ENCODE measurements at regions not wholly inside any gene's neighbourhood (a gene's known extent, or its start where the extent isn't known, plus 50 kb on each side); places are given as distances from the start of the nearest gene placed in this dataset.

GRCh38 chr1:87600055-87600850, 271.6 kb downstream of the LMO4 start:
- Mint-ChIP-seq H3K4me1 (ENCODE audit: low read depth) (no peaks in the 10 kb centered on the region), H3K27me3 (no peaks in the 10 kb centered on the region), H3K9me3 (peaks cover 3% of the 10 kb centered on the region), H3K4me3 (no peak overlapping the region), H3K36me3 (ENCODE audit: low read depth) (no peaks in the 10 kb centered on the region), H3K27ac (no peak overlapping the region)
- intact Hi-C loops (cut with DNase I, micrococcal nuclease): no loop called here
- H3K4me1 ChIP-seq (ENCODE audit: insufficient read depth, low read length): no peaks in the 10 kb centered on the region
- no peaks in the 10 kb centered on the region for H3K9me3 ChIP-seq (ENCODE audit: control insufficient read depth in 1 of 2, insufficient read depth in 1 of 2, low read length in 2 of 2)
- H3K27me3 ChIP-seq (ENCODE audit: control insufficient read depth in 1 of 2, insufficient read depth in 2 of 2, low read length in 2 of 2): no peaks in the 10 kb centered on the region
- no peak overlapping the region for H3K27ac ChIP-seq (ENCODE audit: low read depth in 1 of 2, low read length in 2 of 2)
- H3K36me3 ChIP-seq (ENCODE audit: insufficient read depth, low read length): no peaks in the 10 kb centered on the region
- CTCF ChIA-PET: interaction anchor here (0.7 to 1.1 kb wide), 2 partner anchors 12 to 13 kb away, joined by 3 to 4 read pairs; no protein-coding TSS in a partner anchor
- no peak overlapping the region for H3K4me3 ChIP-seq (ENCODE audit: low read length)
- no peak for TF ChIP-seq CTCF (IDR thresholded peaks at IDR 0.05)
- DNase-seq: no peak
- POLR2A ChIA-PET: no interaction called here
- ATAC-seq (ENCODE audit: poor library complexity): no peak

GRCh38 chr1:87600854-87601253, 272.2 kb downstream of the LMO4 start:
- Histone ChIP-seq H3K4me3 (ENCODE audit: low read length) (no peak overlapping the region), H3K9me3 (ENCODE audit: control insufficient read depth in 1 of 2, insufficient read depth in 1 of 2, low read length in 2 of 2) (no peaks in the 10 kb centered on the region), H3K36me3 (ENCODE audit: insufficient read depth, low read length) (no peaks in the 10 kb centered on the region), H3K27me3 (ENCODE audit: control insufficient read depth in 1 of 2, insufficient read depth in 2 of 2, low read length in 2 of 2) (no peaks in the 10 kb centered on the region), H3K4me1 (ENCODE audit: insufficient read depth, low read length) (no peaks in the 10 kb centered on the region), H3K27ac (ENCODE audit: low read depth in 1 of 2, low read length in 2 of 2) (no peak overlapping the region)
- ChIA-PET POLR2A (no interaction called here), CTCF (interaction anchor here (1.1 kb wide), 1 partner anchor 11 kb away, joined by 3 read pairs; no protein-coding TSS in a partner anchor)
- Mint-ChIP-seq H3K27ac (no peak overlapping the region), H3K27me3 (no peaks in the 10 kb centered on the region), H3K4me1 (ENCODE audit: low read depth) (no peaks in the 10 kb centered on the region), H3K9me3 (peaks cover 3% of the 10 kb centered on the region), H3K4me3 (no peak overlapping the region), H3K36me3 (ENCODE audit: low read depth) (no peaks in the 10 kb centered on the region)
- TF ChIP-seq CTCF (IDR thresholded peaks at IDR 0.05): no peak
- intact Hi-C loops (cut with DNase I, micrococcal nuclease): no loop called here
- no peak for DNase-seq
- ATAC-seq (ENCODE audit: poor library complexity): no peak

GRCh38 chr1:87603626-87604025, 274.9 kb downstream of the LMO4 start:
- Histone ChIP-seq H3K36me3 (ENCODE audit: insufficient read depth, low read length) (no peaks in the 10 kb centered on the region), H3K4me1 (ENCODE audit: insufficient read depth, low read length) (no peaks in the 10 kb centered on the region), H3K27me3 (ENCODE audit: control insufficient read depth in 1 of 2, insufficient read depth in 2 of 2, low read length in 2 of 2) (no peaks in the 10 kb centered on the region), H3K9me3 (ENCODE audit: control insufficient read depth in 1 of 2, insufficient read depth in 1 of 2, low read length in 2 of 2) (peaks cover 0 to 3% of the 10 kb centered on the region in 2 experiments), H3K4me3 (ENCODE audit: low read length) (no peak overlapping the region), H3K27ac (ENCODE audit: low read depth in 1 of 2, low read length in 2 of 2) (no peak overlapping the region)
- no peak overlapping the region for H3K4me3 Mint-ChIP-seq
- no peak for TF ChIP-seq CTCF (IDR thresholded peaks at IDR 0.05)
- H3K27me3 Mint-ChIP-seq: no peaks in the 10 kb centered on the region
- intact Hi-C loops (cut with DNase I, micrococcal nuclease): no loop called here
- ChIA-PET POLR2A (no interaction called here), CTCF (no interaction called here)
- ATAC-seq (ENCODE audit: poor library complexity): no peak
- DNase-seq: no peak
- H3K36me3 Mint-ChIP-seq (ENCODE audit: low read depth): no peaks in the 10 kb centered on the region
- H3K9me3 Mint-ChIP-seq: no peaks in the 10 kb centered on the region
- H3K4me1 Mint-ChIP-seq (ENCODE audit: low read depth): no peaks in the 10 kb centered on the region
- no peak overlapping the region for H3K27ac Mint-ChIP-seq

Measured in CD4-positive, alpha-beta T cell (primary cell).